NCI-H2196 treated with DMSO at 0.1 percent for 48 hours (cell line): ENCODE measurements at regions not wholly inside any gene's neighbourhood (a gene's known extent, or its start where the extent isn't known, plus 50 kb on each side); places are given as distances from the start of the nearest gene placed in this dataset.
"Not testable (repeated sequence)": the region's sequence is repeated elsewhere in the genome, so short reads cannot be mapped to it uniquely, and the experiment has no call there.

Experiments used
- DNase-seq: peaks from one replicate; lab custom pipeline; 2025; ENCODE audit not compliant: unreplicated experiment; lab: John Stamatoyannopoulos, UW

DNA sequence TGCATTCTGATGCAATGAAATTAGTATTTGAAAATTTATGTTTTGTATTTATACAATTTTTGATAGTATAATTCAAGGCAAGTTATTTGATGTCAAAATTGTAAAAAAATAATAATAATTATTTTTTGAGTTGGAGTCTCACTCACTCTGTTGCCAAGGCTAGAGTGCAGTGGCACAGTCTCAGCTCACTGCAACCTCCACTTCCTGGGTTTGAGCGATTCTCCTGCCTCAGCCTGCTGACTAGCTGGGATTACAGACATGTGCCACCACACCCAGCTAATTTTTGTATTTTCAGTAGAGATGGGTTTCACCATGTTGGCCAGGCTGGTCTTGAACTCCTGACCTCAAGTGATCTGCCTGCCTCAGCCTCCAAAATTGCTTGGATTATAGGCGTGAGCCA lies 342.4 kb upstream of the ARPP21 start:
- DNase-seq = not testable (repeated sequence)

DNA sequence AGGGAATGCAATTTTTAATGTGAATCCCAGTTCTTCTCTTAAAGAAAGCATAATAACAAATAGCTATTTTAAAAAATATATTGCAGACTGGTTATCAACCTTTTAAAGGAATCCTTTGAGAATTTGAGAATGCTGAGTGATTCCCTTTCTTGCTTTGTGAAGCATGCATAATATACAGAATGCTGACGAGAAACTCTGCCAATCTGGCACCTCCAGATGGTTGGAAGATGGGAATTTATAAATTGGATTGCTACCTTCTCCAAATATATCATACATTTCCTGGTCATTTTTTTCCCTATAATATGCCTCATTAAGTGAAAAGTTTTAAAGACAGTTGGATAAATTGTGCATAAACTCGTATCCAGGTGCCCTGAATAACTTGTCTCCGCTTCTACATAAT lies 333.9 kb upstream of the ARPP21 start:
- no peak for DNase-seq

DNA sequence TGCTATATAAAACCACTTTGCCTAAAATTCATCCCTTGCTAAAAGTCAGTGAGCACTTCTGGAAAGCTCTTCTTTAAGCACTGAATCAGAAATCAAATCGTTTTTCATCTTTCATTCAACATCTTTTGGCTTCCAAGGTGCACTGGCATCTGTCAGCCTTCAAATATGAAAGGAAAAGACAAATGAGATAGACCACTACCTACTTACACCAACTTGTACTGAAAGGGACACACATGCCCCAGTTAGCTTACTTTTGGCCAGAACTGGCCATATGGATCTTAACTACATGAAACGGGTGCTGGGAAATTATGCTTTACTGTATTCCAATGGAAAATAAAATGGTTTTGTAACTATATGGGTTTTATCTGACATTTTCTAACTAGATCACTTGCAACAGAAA lies 332.0 kb upstream of the ARPP21 start:
- DNase-seq = no peak

DNA sequence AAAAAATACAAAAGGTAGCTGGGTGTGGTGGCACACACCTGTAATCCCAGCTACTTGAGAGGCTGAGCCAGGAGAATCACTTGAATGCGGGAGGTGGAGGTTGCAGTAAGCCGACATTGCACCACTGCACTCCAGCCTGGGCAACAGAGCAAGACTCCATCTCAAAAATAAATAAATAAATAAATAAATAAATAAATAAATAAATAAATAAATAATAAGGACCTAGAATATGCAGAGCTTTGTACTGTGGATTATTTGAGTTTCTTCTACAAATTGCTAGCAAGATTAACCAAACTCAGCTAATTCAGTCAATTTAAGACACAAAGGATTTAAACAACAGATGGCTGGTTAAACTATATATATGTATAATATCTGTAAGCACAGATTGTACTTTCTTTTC lies 322.5 kb upstream of the ARPP21 start:
- not testable (repeated sequence) for DNase-seq

DNA sequence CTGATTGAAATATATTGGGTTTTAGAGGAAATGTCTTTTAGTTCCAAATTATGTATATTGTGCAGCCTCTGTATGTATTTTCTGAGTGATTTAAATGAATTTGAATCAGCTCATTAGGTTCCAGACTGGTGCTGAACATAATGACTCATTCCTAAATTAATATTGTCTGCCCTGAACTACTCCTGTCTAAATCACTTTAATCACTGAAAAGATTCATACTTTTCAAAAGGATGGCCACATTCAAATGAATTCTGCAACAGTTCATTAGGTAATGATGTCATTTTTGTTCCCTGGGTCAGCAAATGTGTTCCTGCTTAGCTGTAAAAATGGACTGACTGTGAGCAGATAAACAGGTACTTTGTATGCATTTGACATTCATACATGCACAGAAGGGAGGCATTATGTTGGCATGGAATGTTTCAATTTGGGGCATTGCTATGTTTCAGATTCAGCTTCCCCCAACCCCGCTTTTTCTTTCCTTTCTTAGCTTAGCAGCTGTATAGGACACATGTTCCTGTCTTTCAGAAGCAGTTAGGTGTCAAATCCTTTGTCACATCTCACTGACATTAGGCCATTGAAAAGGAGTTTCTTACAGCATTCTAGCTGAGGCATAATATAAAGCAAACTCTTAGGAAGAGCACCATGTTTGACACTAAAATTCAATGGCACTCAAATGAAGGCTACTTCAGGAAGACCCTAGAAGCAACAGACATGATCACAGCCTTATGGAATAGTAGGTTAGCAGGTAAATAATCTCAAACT lies 318.5 kb upstream of the ARPP21 start:
- no peak for DNase-seq

- no peak for DNase-seq
Observed at GRCh38 chr3:35322070-35322469, 317.3 kb upstream of the ARPP21 start.

DNA sequence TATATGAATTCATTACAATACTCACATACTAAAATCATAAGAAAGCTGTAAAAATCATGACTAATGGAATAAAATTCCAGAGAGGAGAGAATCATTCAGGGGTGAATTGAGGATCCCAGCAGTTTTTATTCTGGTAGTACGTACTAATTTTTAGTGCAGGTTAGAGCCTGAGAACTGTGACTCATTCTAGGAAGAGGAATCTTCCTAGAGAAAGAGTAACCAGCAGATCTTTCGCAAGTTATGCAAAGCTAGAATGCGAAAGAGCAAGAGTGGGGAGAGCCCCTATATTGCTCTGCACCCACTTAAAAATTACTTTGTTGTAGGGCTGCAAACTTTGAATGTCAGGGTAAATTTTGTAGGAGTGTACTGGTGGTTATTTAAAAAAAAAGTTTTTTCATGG lies 303.6 kb upstream of the ARPP21 start:
- no peak for DNase-seq

DNA sequence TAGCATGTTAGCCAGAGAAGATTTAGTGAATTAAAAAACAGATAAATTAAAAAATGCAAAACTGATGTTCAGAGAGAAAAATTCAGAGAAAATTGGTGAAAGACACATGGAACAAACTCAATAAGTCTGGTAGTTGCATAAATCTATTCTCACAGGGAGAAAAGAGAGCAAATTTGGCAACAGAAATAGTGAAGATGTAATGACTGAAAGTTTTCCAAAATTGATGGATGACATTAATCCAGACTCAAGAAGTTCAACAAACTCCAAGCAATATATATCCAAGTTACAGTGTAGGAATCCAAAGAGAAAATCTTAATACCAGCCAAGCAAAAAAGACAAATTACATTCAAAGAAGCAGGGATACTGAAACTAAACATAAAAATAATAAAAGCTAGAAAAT lies 302.7 kb upstream of the ARPP21 start:
- DNase-seq = no peak

DNA sequence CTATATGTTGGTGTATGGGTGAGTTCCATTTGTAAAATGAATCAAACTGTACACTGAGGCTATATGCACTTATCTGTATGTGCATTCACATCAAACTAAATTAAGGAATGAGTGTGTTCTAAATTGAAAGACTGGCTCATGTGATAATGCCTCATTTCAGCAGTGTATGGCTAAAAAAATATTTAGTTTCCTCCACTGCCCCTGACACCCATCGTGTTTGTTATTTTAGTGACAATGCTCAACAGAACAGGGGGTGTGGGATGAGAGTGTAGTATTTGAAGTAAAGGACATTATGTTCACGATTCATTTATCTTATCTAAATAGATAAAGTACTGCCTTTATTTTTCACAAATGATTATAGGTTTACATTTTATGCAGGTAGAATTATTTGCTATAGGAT lies 301.1 kb upstream of the ARPP21 start:
- DNase-seq = no peak

DNA sequence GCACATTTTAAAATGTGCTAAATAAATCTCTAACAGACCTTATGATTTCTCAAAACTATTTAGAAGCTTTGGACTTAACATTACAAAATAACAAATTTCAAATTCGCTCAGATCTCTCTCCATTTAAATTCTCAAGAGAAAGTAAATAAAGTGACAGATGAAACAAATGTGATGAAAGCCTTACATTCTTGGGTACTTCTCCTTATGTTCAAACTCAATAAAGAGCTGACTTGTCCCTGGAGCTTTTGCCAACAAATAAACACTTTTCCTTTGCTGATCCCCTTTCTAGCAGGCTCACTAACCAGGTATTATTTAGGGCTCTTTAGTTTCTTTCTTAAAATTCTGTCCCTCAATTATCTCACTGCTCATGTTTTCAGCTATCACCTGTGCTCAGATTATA lies 259.1 kb upstream of the ARPP21 start:
- no peak for DNase-seq

- no peak for DNase-seq
Observed at GRCh38 chr3:35383216-35383615, 256.1 kb upstream of the ARPP21 start.

DNA sequence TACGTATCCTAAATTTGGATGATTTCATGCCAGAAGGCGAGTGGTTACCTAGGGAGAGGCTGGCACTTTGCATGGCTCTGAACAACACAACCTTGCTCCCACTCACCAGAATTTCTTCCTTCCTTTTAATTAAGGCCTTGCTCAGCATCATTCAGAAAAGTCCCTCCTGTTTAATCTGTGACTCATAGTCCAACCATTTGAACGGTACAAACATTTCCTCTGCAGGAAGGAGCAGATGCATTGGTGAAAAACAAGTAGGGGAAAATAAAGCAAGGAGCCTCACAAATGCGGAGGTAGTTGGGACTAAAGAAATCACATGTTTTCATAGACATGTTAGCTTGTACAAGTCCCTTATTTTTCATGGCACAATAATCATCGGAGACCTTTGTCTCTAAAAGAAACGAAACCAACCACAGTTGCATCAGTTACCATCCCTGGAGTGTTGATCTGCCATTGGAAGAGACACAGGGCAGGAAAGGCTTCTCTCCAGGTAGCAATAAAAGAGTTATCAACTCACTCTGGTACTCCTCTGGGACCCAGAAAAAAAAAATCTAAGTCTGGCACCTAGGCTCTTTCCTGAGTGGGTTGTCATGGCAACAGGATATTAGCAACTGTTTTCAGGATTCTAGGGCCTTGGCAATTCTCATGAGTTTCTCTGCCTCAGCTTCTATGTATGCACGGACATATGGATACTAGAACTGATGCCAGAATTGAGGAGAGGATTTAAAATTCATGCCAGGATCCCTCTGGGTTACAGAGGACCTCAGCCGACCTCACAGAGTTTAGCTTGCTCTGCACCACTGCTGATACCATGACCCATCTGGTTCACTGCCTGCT lies 255.4 kb upstream of the ARPP21 start:
- no peak for DNase-seq

GRCh38 chr3:35385271-35385670 lies 254.1 kb upstream of the ARPP21 start:
- DNase-seq = no peak

DNA sequence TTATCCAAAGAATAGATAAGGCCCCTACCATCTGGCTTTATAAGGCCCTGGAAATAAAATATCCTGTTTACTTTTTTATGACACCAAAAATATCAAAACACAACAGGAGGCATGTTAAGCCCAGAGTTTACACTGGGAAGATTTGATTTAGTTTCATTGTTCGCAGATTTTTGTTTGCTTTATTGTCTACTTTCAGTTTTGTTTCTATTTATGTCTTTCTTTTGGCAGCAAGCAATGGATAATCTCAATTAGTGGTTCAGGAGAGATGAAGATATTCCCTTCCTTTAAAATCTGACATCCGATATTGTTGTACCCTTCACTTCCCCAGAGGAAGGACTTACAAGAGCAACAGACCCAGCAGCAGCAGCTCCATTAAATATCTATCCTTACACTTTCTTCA lies 249.4 kb upstream of the ARPP21 start:
- no peak for DNase-seq

DNA sequence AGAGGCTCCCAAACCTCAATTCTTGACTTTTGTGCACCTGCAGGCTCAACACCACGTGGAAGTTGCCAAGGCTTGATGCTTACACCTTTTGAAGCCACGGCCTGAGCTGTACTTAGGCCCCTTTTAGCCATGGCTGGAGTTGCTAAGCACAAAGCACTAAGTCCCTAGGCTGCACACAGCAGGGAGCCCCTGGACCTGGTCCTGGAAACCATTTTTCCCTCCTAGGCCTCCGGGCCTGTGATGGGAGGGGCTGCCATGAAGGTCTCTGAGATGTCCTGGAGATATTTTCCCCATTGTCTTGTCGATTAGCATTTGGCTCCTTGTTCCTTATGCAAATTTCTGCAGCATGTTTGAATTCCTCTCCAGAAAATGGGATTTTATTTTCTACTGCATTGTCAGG lies 247.1 kb upstream of the ARPP21 start:
- DNase-seq = no peak

DNA sequence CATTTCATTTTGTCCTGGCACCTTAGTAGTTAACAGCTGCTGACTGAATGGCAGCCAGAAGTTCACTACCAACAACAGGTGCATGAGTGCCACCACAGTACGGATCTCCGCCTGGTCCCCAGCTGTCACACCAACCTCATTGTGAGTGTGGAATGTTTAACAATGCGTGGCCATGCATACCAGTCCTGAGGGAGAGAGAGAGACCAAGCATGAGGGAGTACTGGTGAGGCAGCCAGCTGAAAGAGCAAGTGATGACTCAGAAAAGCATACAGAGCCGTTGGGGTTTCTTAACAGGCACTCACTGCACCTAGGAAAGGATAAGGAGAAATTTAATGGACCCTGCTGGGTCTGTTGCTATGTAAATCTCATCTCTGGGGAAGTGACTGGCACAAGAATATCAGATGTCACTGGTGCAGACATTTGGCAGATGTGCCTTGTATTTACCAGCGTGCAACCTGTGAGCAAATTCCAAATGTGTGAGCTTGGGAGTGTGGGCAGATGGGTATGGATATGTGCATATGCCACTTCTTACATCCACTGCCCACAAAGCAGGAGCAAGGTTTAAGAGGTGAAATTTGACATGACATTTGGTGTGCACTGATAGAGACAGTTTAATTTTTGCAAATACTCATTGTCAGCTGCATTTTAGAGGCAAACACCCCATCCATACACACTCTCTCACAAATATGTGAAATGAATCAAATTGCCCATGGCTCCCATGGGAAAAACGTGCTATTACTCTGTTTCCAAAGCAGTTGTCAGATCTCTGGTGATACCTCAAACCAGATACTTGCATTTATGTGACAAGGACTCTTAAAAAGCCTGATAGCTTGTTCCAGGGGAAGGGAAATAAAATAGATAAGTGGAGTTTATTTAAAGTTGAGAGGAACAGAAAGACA lies 245.2 kb upstream of the ARPP21 start:
- peak; percentile 26 for DNase-seq

DNA sequence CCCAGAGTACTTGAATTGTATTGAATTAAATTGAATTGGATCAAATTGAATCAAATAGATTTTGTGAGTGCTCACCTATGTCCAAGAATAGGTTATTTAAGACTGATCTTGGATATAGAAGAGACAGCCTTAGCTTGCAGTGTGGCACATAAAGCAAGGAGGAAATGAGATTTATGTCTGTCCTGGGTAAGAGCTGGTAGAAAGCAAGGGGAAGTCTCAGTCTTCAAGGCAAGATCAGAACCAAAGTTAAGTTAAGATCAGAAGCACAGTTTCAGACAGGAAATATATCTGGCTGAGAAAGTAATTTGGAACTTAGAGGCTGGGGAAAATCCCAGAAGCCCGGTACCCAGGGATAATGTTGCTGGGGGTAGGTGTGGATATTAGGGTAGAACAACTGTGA lies 244.4 kb upstream of the ARPP21 start:
- no peak for DNase-seq

DNA sequence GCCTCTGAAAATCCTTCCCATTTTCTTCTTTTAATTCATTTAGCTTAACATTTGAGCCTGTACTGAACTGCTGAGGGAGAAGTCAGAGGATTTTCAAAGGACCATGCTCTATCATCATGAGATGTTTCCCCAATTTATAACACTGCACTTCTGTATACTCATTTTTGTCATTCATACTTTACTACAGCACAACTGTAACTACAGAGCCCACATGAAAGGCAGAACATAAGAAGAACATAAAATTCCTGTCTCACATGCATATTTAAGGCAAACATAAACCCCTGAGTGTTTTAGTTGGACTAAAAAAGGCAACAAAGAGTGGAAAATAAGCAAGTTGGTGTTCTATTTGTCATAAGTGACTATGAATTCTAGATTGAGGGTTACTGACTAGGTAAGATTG lies 237.7 kb upstream of the ARPP21 start:
- DNase-seq = no peak

DNA sequence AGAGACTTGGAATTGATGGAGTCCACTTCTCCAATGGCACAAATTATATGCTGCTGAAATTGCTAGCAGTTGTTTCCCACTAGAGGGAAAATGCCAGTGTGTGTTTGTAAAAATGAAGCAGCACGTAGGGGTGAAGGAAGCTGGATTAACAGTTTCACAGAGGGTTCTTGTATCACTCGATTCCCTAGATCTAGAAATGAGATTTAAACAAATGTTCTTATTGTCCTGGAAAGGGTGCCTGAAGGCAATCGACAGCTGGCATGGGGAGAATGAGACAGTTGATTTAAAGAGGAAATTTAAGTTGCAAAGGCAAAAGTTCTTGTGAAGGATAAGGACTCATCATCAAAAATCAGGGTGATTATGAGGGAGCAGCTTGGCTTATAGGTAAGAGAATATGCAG lies 234.8 kb upstream of the ARPP21 start:
- no peak for DNase-seq

DNA sequence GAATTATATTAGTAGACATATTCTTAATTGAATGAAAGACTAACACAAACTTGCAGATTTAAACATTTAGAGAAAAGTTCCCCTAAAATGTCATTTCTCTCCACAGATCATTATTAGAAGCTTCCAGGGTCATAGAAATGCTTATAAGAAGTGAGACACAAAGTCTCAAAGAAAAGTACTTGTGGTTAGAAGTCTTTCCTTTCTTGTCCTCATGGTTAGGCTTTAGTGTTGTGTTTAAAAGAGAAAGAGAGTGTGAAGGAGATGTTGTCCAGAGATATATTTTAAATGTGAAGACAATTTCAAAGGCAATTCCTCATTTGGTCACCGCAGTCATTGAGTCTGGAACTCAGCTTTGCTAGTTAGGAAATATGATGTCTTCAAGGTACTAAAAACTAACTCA lies 230.4 kb upstream of the ARPP21 start:
- DNase-seq = no peak

DNA sequence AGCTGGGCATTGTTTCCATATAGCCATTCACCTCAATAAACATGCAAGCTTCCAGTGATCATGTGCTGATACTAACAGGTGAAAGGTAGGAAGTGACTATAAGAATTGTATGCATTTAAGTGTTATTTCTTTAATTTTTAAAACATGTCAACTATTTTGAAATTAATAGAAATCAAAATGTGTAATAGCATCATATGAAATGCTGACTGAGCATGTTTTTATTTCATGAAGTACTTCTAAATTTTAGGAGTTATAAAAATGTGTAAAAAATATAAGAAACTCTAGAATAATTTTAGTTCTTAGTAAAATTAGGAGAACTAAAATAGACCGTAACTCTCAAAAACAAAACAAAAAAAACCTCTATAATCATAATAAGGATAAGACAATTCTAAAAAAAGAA lies 229.3 kb upstream of the ARPP21 start:
- no peak for DNase-seq

DNA sequence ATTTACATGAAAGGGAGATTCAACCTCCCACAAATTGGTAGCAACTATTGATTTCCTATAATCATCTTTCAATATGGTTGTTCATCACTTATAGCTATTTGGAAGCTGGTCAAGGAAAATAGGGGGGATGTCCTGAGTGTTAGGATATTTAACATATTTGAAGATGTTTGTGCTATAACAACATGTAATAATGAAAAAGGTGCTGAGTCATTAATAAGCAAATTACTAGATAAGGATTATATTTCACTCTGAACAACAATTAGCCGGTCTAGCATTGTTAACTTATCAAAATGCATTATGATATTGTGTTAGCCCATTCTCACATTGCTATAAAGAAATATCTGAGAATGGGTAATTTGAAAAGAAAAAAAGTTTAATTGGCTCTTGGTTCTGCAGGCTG lies 225.8 kb upstream of the ARPP21 start:
- DNase-seq = no peak
